ENCODE measurements at regions not wholly inside any gene's neighbourhood (a gene's known extent, or its start where the extent isn't known, plus 50 kb on each side); places are given as distances from the start of the nearest gene placed in this dataset.

- no peak for DNase-seq
These were observed 188.8 kb upstream of the PAPPA start for GRCh38 chr9:115964710-115965347.

- DNase-seq: no peak
These were observed 186.9 kb upstream of the PAPPA start for GRCh38 chr9:115966660-115967059.

- no peak for DNase-seq
These were observed 184.5 kb upstream of the PAPPA start for GRCh38 chr9:115969096-115969495.

- DNase-seq: no peak
These were observed 181.2 kb upstream of the PAPPA start for GRCh38 chr9:115972362-115972761.

- no peak for DNase-seq
These were observed 180.6 kb upstream of the PAPPA start for GRCh38 chr9:115972843-115973595.

GRCh38 chr9:115976781-115977180, 176.8 kb upstream of the PAPPA start:
- DNase-seq: no peak

GRCh38 chr9:115978091-115978490, 175.5 kb upstream of the PAPPA start:
- no peak for DNase-seq

GRCh38 chr9:115978659-115979096, 174.9 kb upstream of the PAPPA start:
- DNase-seq: no peak

GRCh38 chr9:115980054-115980453, 173.5 kb upstream of the PAPPA start:
- DNase-seq: no peak

- DNase-seq: no peak
These were observed 173.1 kb upstream of the PAPPA start for GRCh38 chr9:115980502-115980901.

GRCh38 chr9:115980976-115981375, 172.6 kb upstream of the PAPPA start:
- DNase-seq: no peak

GRCh38 chr9:115983366-115983765, 170.2 kb upstream of the PAPPA start:
- DNase-seq: no peak

- no peak for DNase-seq
These were observed 167.9 kb upstream of the PAPPA start for GRCh38 chr9:115985657-115986056.

GRCh38 chr9:115986508-115986907, 167.1 kb upstream of the PAPPA start:
- DNase-seq: no peak

- DNase-seq: no peak
These were observed 164.9 kb upstream of the PAPPA start for GRCh38 chr9:115988701-115989100.

- no peak for DNase-seq
These were observed 163.8 kb upstream of the PAPPA start for GRCh38 chr9:115989831-115990230.

- no peak for DNase-seq
These were observed 160.8 kb upstream of the PAPPA start for GRCh38 chr9:115992834-115993233.

- DNase-seq: no peak
These were observed 155.7 kb upstream of the PAPPA start for GRCh38 chr9:115997923-115998322.

- no peak for DNase-seq
These were observed 154.9 kb upstream of the PAPPA start for GRCh38 chr9:115998666-115999065.

GRCh38 chr9:115999498-115999897, 154.1 kb upstream of the PAPPA start:
- no peak for DNase-seq

GRCh38 chr9:116000748-116001329, 152.8 kb upstream of the PAPPA start:
- DNase-seq: no peak

- no peak for DNase-seq
These were observed 151.4 kb upstream of the PAPPA start for GRCh38 chr9:116002181-116002580.

GRCh38 chr9:116002624-116003023, 151.0 kb upstream of the PAPPA start:
- DNase-seq: no peak

GRCh38 chr9:116003397-116003796, 150.2 kb upstream of the PAPPA start:
- no peak for DNase-seq

Data from midbrain (tissue), 1 donor.